PC-9 (cell line): ENCODE measurements at regions not wholly inside any gene's neighbourhood (a gene's known extent, or its start where the extent isn't known, plus 50 kb on each side); places are given as distances from the start of the nearest gene placed in this dataset.

Source experiments
- EZH2 ChIP-seq: fragments of 200-600 bp; sonication (generic); IDR thresholded peaks from 2 replicates; pipeline ENCODE4 v1.8.0; 2017; ENCODE audit warnings: antibody characterized with exemption, low read depth
- TF ChIP-seq, protein P1 (sequence below): fragments of 200-600 bp; sonication (generic); conservative IDR thresholded peaks from 2 replicates; pipeline ENCODE4 v1.6.1; 2017; ENCODE audit warnings: mixed run types, antibody characterized with exemption, mild to moderate bottlenecking, moderate library complexity

DNA sequence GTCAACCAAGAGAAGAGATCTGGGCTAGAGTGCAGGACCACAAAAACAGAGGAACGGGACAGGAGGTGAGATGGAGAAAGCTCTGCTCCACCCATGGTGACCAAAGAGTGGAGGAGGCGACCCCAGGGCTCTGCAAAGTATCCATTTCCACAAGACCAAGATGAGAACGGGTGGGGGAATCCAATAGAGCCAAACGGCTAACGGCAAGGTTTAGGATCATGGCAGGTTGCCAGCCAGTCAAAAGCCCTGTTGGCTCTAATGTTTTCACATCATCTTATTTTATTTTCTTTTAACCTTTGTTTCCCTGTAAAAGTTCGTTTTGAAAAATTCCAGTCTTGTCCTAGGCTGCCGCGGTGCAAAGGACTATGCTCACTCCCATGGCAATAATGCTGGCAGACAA is 52.1 kb upstream of the CHST1 start:
- TF ChIP-seq EZH2 = no peak
- TF ChIP-seq, protein P1, sequence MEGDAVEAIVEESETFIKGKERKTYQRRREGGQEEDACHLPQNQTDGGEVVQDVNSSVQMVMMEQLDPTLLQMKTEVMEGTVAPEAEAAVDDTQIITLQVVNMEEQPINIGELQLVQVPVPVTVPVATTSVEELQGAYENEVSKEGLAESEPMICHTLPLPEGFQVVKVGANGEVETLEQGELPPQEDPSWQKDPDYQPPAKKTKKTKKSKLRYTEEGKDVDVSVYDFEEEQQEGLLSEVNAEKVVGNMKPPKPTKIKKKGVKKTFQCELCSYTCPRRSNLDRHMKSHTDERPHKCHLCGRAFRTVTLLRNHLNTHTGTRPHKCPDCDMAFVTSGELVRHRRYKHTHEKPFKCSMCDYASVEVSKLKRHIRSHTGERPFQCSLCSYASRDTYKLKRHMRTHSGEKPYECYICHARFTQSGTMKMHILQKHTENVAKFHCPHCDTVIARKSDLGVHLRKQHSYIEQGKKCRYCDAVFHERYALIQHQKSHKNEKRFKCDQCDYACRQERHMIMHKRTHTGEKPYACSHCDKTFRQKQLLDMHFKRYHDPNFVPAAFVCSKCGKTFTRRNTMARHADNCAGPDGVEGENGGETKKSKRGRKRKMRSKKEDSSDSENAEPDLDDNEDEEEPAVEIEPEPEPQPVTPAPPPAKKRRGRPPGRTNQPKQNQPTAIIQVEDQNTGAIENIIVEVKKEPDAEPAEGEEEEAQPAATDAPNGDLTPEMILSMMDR = no peak
